Right cardiac atrium (tissue), 5 donors: ENCODE measurements at regions not wholly inside any gene's neighbourhood (a gene's known extent, or its start where the extent isn't known, plus 50 kb on each side); places are given as distances from the start of the nearest gene placed in this dataset.

ENCODE experiments used
- ATAC-seq, 2 donors: fragments of 200-7000 bp; cut with Tn5 transposase; one replicate each; pipeline versions ENCODE4 v1.8.0 to v1.9.1; 2020; ENCODE audit warnings: moderate library complexity in 2 of 2, mild to moderate bottlenecking in 1 of 2
- DNase-seq, 3 donors: peaks; one replicate each; pipeline ENCODE4 v3.0.0-alpha.2; 2020
- H3K27ac ChIP-seq: one replicate; pipeline ENCODE4 v1.5.1; 2013; ENCODE audit warnings: mild to moderate bottlenecking, low read length, control low read depth, moderate library complexity
- H3K27me3 ChIP-seq: one replicate; pipeline ENCODE4 v1.6.1; 2013; ENCODE audit not compliant: control insufficient read depth, insufficient read depth
- H3K4me1 ChIP-seq: one replicate; pipeline ENCODE4 v1.6.1; 2013; ENCODE audit warnings: low read length; ENCODE audit not compliant: control insufficient read depth, insufficient read depth
- H3K4me3 ChIP-seq: one replicate; pipeline ENCODE4 v1.5.1; 2013; ENCODE audit warnings: low read length, control low read depth
- H3K9me3 ChIP-seq: one replicate; pipeline ENCODE4 v1.6.1; 2013; ENCODE audit warnings: low read length; ENCODE audit not compliant: control insufficient read depth
- WGBS: extraction: QIAGEN DNeasy Blood & Tissue Kit; methylation state at CpG from one replicate; pipeline ENCODE4 v1.1.7; 2013; 5-methylcytosine and 5-hydroxymethylcytosine counted together
- intact Hi-C, 4 donors: fragments of 100-400 bp; cut with DNase I; formaldehyde crosslinking; loops; one replicate each; pipeline versions ENCODE4 v1.11.0 to v1.14.0; 2022 to 2023
- donor health status: healthy with polysubstance abuse.
- donor health status: DM: no; HTN: yes; CAD: no.
- donor health status: DM: no; HTN: no; CAD: no.
- donor health status: DM: no; HTN: yes; CAD: no; lungs with severe emphysema.
- donor health status: DM: yes; HTN: yes; CAD: no.

GRCh38 chr2:385785-386184 lies 97.9 kb upstream of the ALKAL2 start:
- H3K4me3 ChIP-seq = no peak overlapping the region
- DNase-seq = no peak
- H3K9me3 ChIP-seq = no peaks in the 10 kb centered on the region
- H3K27me3 ChIP-seq = no peaks in the 10 kb centered on the region
- no peak for ATAC-seq
- H3K4me1 ChIP-seq = no peaks in the 10 kb centered on the region
- intact Hi-C loops = no loop called here
- 67% methylated on average over 6 of the region's 6 CpGs for WGBS
- H3K27ac ChIP-seq = no peak overlapping the region

GRCh38 chr2:385061-385460 lies 97.2 kb upstream of the ALKAL2 start:
- Histone ChIP-seq H3K27ac (no peak overlapping the region), H3K4me3 (no peak overlapping the region), H3K4me1 (no peaks in the 10 kb centered on the region), H3K27me3 (no peaks in the 10 kb centered on the region), H3K9me3 (no peaks in the 10 kb centered on the region)
- ATAC-seq = no peak
- DNase-seq = no peak
- intact Hi-C loops = no loop called here
- 80% methylated on average over 9 of the region's 9 CpGs for WGBS

GRCh38 chr2:383888-384287 lies 96.0 kb upstream of the ALKAL2 start:
- H3K4me3 ChIP-seq = no peak overlapping the region
- H3K27ac ChIP-seq = no peak overlapping the region
- H3K27me3 ChIP-seq = no peaks in the 10 kb centered on the region
- intact Hi-C loops = no loop called here
- H3K4me1 ChIP-seq = no peaks in the 10 kb centered on the region
- H3K9me3 ChIP-seq = no peaks in the 10 kb centered on the region
- ATAC-seq (no peak), DNase-seq (no peak)
- WGBS = 75% methylated on average over 10 of the region's 10 CpGs

DNA sequence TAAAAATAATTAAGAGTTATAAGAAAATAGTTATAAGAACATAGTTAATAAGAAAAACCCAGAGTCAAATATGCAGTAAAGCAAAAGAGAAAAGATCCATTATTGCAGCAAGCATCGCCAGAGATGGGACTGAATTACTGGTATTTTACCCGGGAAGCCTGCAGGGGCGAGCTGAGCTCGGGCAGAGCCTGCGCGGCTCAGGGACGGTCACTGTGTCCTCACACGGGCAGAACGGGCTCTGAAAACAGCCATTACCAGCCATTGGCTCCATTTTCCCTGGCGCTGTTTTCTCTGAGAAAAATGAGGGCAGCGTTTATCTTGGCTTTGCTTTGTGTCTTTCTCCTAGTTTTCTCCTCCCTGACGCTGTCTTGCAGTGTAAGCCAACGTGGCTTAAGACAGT lies 95.3 kb upstream of the ALKAL2 start:
- intact Hi-C loops = no loop called here
- no peaks in the 10 kb centered on the region for H3K27me3 ChIP-seq
- H3K4me1 ChIP-seq = no peaks in the 10 kb centered on the region
- ATAC-seq = no peak
- DNase-seq = no peak
- H3K9me3 ChIP-seq = no peaks in the 10 kb centered on the region
- no peak overlapping the region for H3K27ac ChIP-seq
- no peak overlapping the region for H3K4me3 ChIP-seq
- 21% methylated on average over 13 of the region's 13 CpGs for WGBS

- WGBS = 80% methylated on average over 7 of the region's 7 CpGs
- DNase-seq (no peak), ATAC-seq (no peak)
- Histone ChIP-seq H3K27ac (no peak overlapping the region), H3K27me3 (no peaks in the 10 kb centered on the region), H3K4me1 (no peaks in the 10 kb centered on the region), H3K4me3 (no peak overlapping the region), H3K9me3 (no peaks in the 10 kb centered on the region)
- intact Hi-C loops = no loop called here
Observed at GRCh38 chr2:382728-383022, 94.8 kb upstream of the ALKAL2 start.

GRCh38 chr2:381941-382727 lies 94.2 kb upstream of the ALKAL2 start:
- H3K27ac ChIP-seq = no peak overlapping the region
- no peaks in the 10 kb centered on the region for H3K9me3 ChIP-seq
- no peak for ATAC-seq
- intact Hi-C loops = no loop called here
- no peaks in the 10 kb centered on the region for H3K27me3 ChIP-seq
- no peak for DNase-seq
- 51% methylated on average over 20 of the region's 20 CpGs for whole genome bisulfite sequencing
- H3K4me1 ChIP-seq = no peaks in the 10 kb centered on the region
- H3K4me3 ChIP-seq = no peak overlapping the region

GRCh38 chr2:381181-381580 lies 93.3 kb upstream of the ALKAL2 start:
- Histone ChIP-seq H3K27me3 (no peaks in the 10 kb centered on the region), H3K9me3 (no peaks in the 10 kb centered on the region), H3K4me1 (no peaks in the 10 kb centered on the region), H3K4me3 (no peak overlapping the region), H3K27ac (no peak overlapping the region)
- DNase-seq (no peak), ATAC-seq (no peak)
- WGBS = 85% methylated on average over 10 of the region's 10 CpGs
- intact Hi-C loops = no loop called here

DNA sequence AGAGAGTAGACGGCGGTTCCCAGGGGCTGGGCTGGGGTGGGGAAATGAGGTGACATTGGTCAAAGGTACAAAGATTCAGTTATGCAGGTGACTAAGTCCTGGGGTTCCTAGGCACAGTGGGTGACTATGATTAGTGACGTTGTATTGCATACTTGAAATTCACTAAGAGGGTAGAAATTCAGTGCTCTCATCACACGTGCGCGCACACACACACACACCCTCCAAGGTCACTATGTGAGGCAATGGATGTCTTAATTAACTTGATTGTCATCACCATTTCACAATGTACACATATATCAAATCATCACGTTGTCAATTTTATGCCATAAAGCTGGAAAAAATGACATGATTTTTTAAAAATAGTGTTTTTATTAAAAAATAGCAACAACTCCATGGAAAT lies 92.9 kb upstream of the ALKAL2 start:
- 90% methylated on average over 7 of the region's 7 CpGs for WGBS
- DNase-seq (no peak), ATAC-seq (no peak)
- H3K4me1 ChIP-seq = no peaks in the 10 kb centered on the region
- H3K27me3 ChIP-seq = no peaks in the 10 kb centered on the region
- H3K9me3 ChIP-seq = no peaks in the 10 kb centered on the region
- no peak overlapping the region for H3K27ac ChIP-seq
- intact Hi-C loops = no loop called here
- H3K4me3 ChIP-seq = no peak overlapping the region

- H3K4me3 ChIP-seq = no peak overlapping the region
- H3K9me3 ChIP-seq = no peaks in the 10 kb centered on the region
- intact Hi-C loops = no loop called here
- ATAC-seq (no peak), DNase-seq (no peak)
- no peaks in the 10 kb centered on the region for H3K4me1 ChIP-seq
- no peak overlapping the region for H3K27ac ChIP-seq
- no peaks in the 10 kb centered on the region for H3K27me3 ChIP-seq
- WGBS = 90% methylated on average over 2 of the region's 2 CpGs
Observed at GRCh38 chr2:380221-380620, 92.3 kb upstream of the ALKAL2 start.

- no peaks in the 10 kb centered on the region for H3K27me3 ChIP-seq
- DNase-seq = no peak
- H3K4me3 ChIP-seq = no peak overlapping the region
- 92% methylated on average over 7 of the region's 7 CpGs for WGBS
- H3K4me1 ChIP-seq = no peaks in the 10 kb centered on the region
- no peak for ATAC-seq
- H3K27ac ChIP-seq = no peak overlapping the region
- intact Hi-C loops = no loop called here
- H3K9me3 ChIP-seq = no peaks in the 10 kb centered on the region
Observed at GRCh38 chr2:379778-380177, 91.9 kb upstream of the ALKAL2 start.

- no peak for DNase-seq
- H3K27ac ChIP-seq = no peak overlapping the region
- no peak for ATAC-seq
- no peaks in the 10 kb centered on the region for H3K4me1 ChIP-seq
- H3K4me3 ChIP-seq = no peak overlapping the region
- intact Hi-C loops = no loop called here
- H3K9me3 ChIP-seq = no peaks in the 10 kb centered on the region
- no peaks in the 10 kb centered on the region for H3K27me3 ChIP-seq
Observed at GRCh38 chr2:378364-378763, 90.5 kb upstream of the ALKAL2 start.

- no peaks in the 10 kb centered on the region for H3K9me3 ChIP-seq
- intact Hi-C loops = no loop called here
- no peak overlapping the region for H3K27ac ChIP-seq
- DNase-seq (no peak), ATAC-seq (no peak)
- WGBS = 53% methylated on average over 2 of the region's 2 CpGs
- H3K4me1 ChIP-seq = no peaks in the 10 kb centered on the region
- no peaks in the 10 kb centered on the region for H3K27me3 ChIP-seq
- no peak overlapping the region for H3K4me3 ChIP-seq
Observed at GRCh38 chr2:377414-377813, 89.5 kb upstream of the ALKAL2 start.
